SU-DHL-6 (cell line): ENCODE measurements at regions not wholly inside any gene's neighbourhood (a gene's known extent, or its start where the extent isn't known, plus 50 kb on each side); places are given as distances from the start of the nearest gene placed in this dataset.

Experiments
- H2AFZ ChIP-seq: fragments of 200-600 bp; sonication (generic); 2 replicates; pipeline ENCODE4 v1.6.1; 2014; ENCODE audit warnings: low read depth, mild to moderate bottlenecking, moderate library complexity, mixed read lengths, antibody characterized with exemption, low read length; ENCODE audit not compliant: severe bottlenecking
- H3F3A ChIP-seq: fragments of 200-600 bp; shearing (Covaris generic); 2 replicates; pipeline ENCODE4 v1.6.0; 2016; ENCODE audit warnings: antibody characterized with exemption, mild to moderate bottlenecking; ENCODE audit not compliant: insufficient read depth
- H3K27ac ChIP-seq: fragments of 200-600 bp; sonication (generic); 2 replicates; pipeline ENCODE4 v1.5.1; 2016; ENCODE audit warnings: low read depth, mild to moderate bottlenecking, low read length, moderate library complexity, mixed read lengths
- H3K27me3 ChIP-seq: fragments of 200-600 bp; sonication (generic), shearing (Covaris generic); 2 replicates; pipeline ENCODE4 v1.6.0; 2014; ENCODE audit warnings: mild to moderate bottlenecking, low read length
- H3K36me3 ChIP-seq: fragments of 200-600 bp; sonication (generic); 2 replicates; pipeline ENCODE4 v1.6.1; 2014; ENCODE audit warnings: mild to moderate bottlenecking, low read length, mixed read lengths
- H3K4me2 ChIP-seq: fragments of 300-600, 200-600 bp; shearing (Covaris generic), sonication (generic); 2 replicates; pipeline ENCODE4 v1.6.0; 2014; ENCODE audit warnings: low read length, low read depth, mild to moderate bottlenecking; ENCODE audit not compliant: poor library complexity, severe bottlenecking
- H3K4me3 ChIP-seq: fragments of 200-600 bp; sonication (generic); 2 replicates; pipeline ENCODE4 v1.5.1; 2014; ENCODE audit warnings: antibody characterized with exemption, low read length, mild to moderate bottlenecking, mixed read lengths; ENCODE audit not compliant: insufficient read depth, poor library complexity, severe bottlenecking
- H3K79me2 ChIP-seq: fragments of 200-600 bp; sonication (generic); 2 replicates; pipeline ENCODE4 v1.6.1; 2014; ENCODE audit warnings: mild to moderate bottlenecking, low read length, moderate library complexity; ENCODE audit not compliant: insufficient read depth
- H3K9ac ChIP-seq: fragments of 200-600 bp; sonication (generic); 2 replicates; pipeline ENCODE4 v1.7.0; 2014; ENCODE audit warnings: mild to moderate bottlenecking, low read length
- H3K9me2 ChIP-seq: fragments of 200-600 bp; sonication (generic); replicated peaks from 2 replicates; pipeline ENCODE4 v1.6.1; 2014; ENCODE audit warnings: low read length; ENCODE audit not compliant: insufficient read depth
- H3K9me3 ChIP-seq: fragments of 200-600 bp; sonication (generic); 2 replicates; pipeline ENCODE4 v1.6.1; 2014; ENCODE audit warnings: low read length, mixed read lengths; ENCODE audit not compliant: insufficient read depth
- H4K20me1 ChIP-seq: fragments of 200-600 bp; sonication (generic); 2 replicates; pipeline ENCODE4 v1.6.1; 2014; ENCODE audit warnings: low read depth, mild to moderate bottlenecking, antibody characterized with exemption, low read length, moderate library complexity, mixed read lengths
- EZH2phosphoT487 ChIP-seq: fragments of 200-600 bp; sonication (generic), shearing (Covaris generic); conservative IDR thresholded peaks from 2 replicates; pipeline ENCODE4 v1.6.1; 2018; ENCODE audit warnings: mild to moderate bottlenecking, antibody characterized with exemption, low read length, moderate library complexity, mixed read lengths
- TF ChIP-seq, protein P1 (sequence below): fragments of 200-600 bp; sonication (generic); IDR thresholded peaks from one replicate; pipeline ENCODE4 v1.5.1; 2017; ENCODE audit warnings: antibody characterized with exemption, mild to moderate bottlenecking, low read length, moderate library complexity; ENCODE audit not compliant: insufficient read depth, poor library complexity, severe bottlenecking

DNA sequence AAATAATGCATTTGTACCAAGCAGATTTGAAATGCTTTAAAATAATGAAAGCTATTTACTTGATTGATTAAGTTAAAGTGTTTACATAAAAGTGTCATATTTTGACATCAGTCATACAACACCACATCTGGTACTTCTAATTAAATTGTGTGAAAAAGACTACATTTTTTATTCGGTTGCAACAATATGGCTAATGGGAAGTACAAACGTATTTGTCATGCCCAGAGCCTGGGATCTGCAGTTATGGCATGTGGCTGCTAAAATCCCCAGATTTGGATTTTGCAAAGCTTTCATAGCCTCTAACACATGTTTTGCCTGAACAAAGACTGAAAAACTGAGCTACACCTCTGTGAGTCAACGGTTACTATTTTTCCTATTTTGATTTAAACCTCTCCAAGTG, 66.6 kb downstream of the LLPH start:
- Histone ChIP-seq H3K4me2 (no peak overlapping the region), H3K79me2 (no peaks in the 10 kb centered on the region), H2AFZ (no peak overlapping the region), H3K4me3 (no peak overlapping the region), H3K9ac (no peak overlapping the region), H3K9me2 (no peaks in the 10 kb centered on the region), H3K27me3 (no peaks in the 10 kb centered on the region), H3K27ac (no peak overlapping the region), H3F3A (no peaks in the 10 kb centered on the region), H3K36me3 (no peaks in the 10 kb centered on the region), H3K9me3 (no peaks in the 10 kb centered on the region), H4K20me1 (no peaks in the 10 kb centered on the region)
- TF ChIP-seq, protein P1, sequence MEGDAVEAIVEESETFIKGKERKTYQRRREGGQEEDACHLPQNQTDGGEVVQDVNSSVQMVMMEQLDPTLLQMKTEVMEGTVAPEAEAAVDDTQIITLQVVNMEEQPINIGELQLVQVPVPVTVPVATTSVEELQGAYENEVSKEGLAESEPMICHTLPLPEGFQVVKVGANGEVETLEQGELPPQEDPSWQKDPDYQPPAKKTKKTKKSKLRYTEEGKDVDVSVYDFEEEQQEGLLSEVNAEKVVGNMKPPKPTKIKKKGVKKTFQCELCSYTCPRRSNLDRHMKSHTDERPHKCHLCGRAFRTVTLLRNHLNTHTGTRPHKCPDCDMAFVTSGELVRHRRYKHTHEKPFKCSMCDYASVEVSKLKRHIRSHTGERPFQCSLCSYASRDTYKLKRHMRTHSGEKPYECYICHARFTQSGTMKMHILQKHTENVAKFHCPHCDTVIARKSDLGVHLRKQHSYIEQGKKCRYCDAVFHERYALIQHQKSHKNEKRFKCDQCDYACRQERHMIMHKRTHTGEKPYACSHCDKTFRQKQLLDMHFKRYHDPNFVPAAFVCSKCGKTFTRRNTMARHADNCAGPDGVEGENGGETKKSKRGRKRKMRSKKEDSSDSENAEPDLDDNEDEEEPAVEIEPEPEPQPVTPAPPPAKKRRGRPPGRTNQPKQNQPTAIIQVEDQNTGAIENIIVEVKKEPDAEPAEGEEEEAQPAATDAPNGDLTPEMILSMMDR = no peak
- TF ChIP-seq EZH2phosphoT487 = no peak

DNA sequence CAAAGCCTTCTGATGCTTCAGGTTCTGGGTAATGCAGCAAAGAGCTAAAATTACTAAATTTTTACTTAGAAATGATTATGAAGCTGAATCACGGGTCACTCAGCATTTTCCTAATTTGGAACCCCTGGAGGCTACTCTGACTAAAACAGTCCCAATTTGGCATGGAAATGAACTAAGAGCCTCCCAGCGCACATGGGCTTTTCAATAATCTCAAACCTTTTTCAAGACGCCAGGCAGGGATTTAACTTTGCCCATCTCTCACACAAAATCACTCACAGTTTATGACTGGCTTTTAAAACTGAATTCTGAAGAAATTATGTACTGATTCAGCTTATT, 68.3 kb downstream of the LLPH start:
- H2AFZ ChIP-seq = no peak overlapping the region
- no peaks in the 10 kb centered on the region for H3F3A ChIP-seq
- no peak overlapping the region for H3K4me2 ChIP-seq
- no peak overlapping the region for H3K27ac ChIP-seq
- no peaks in the 10 kb centered on the region for H4K20me1 ChIP-seq
- no peaks in the 10 kb centered on the region for H3K27me3 ChIP-seq
- no peak overlapping the region for H3K9ac ChIP-seq
- H3K36me3 ChIP-seq = no peaks in the 10 kb centered on the region
- no peaks in the 10 kb centered on the region for H3K9me2 ChIP-seq
- no peaks in the 10 kb centered on the region for H3K79me2 ChIP-seq
- H3K4me3 ChIP-seq = no peak overlapping the region
- TF ChIP-seq, protein P1 = no peak
- no peak for TF ChIP-seq EZH2phosphoT487
- no peaks in the 10 kb centered on the region for H3K9me3 ChIP-seq

DNA sequence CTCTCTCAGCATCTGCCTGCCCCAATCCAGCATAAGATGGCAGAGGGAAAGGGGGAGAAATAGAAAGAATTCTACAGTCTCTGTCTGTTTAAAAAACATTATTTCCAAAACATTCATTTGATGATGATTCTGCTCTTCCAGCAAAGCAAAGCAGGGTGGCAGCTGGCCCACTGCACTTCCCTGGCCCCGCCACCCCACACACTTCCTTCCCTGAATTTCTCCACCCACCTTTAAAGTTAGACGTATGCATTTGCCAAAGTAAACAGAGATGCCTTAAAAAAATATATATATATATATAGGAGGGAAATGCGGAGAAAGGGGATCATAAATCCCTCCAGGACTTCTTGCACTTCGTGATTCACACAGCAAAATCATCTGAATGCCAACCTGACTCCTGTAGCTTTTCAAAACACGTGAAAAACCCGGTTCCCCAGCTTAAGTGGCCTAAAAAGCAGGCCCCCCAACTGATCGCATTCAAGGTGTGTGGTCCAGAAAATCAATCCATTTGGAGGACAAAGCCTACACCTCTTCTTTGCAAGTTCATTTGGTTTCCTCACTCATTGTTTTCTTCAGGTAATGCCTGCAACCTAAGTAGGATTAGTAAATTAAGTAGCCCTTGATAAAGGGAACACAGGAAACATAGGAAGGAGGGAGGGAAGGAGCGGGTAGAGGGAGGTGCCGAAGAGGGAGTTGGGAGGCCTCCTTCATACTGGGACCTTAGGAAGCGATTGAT, 68.8 kb downstream of the LLPH start:
- Histone ChIP-seq H3K27ac (no peak overlapping the region), H2AFZ (no peak overlapping the region), H3K79me2 (no peaks in the 10 kb centered on the region), H3K4me2 (no peak overlapping the region), H3K9ac (no peak overlapping the region), H3K27me3 (no peaks in the 10 kb centered on the region), H3K9me2 (no peaks in the 10 kb centered on the region), H3K9me3 (no peaks in the 10 kb centered on the region), H3F3A (no peaks in the 10 kb centered on the region), H3K36me3 (no peaks in the 10 kb centered on the region), H3K4me3 (no peak overlapping the region), H4K20me1 (no peaks in the 10 kb centered on the region)
- no peak for TF ChIP-seq EZH2phosphoT487
- TF ChIP-seq, protein P1 = no peak
